ENCODE measurements at regions not wholly inside any gene's neighbourhood (a gene's known extent, or its start where the extent isn't known, plus 50 kb on each side); places are given as distances from the start of the nearest gene placed in this dataset.

- Histone ChIP-seq H3K27me3 (no peaks in the 10 kb centered on the region), H3K4me1 (no peaks in the 10 kb centered on the region), H3K4me3 (no peak overlapping the region), H3K36me3 (no peaks in the 10 kb centered on the region), H3K27ac (no peak overlapping the region), H3K9me3 (no peaks in the 10 kb centered on the region)
- TF ChIP-seq CTCF (IDR thresholded peaks at IDR 0.05), result no peak
- DNase-seq (ENCODE audit: low spot score in 2 of 2), result no peak
- intact Hi-C loops (cut with DNase I), result no loop called here
These were observed 142.6 kb upstream of the OTX2 start for GRCh38 chr14:56952766-56953473.

DNA sequence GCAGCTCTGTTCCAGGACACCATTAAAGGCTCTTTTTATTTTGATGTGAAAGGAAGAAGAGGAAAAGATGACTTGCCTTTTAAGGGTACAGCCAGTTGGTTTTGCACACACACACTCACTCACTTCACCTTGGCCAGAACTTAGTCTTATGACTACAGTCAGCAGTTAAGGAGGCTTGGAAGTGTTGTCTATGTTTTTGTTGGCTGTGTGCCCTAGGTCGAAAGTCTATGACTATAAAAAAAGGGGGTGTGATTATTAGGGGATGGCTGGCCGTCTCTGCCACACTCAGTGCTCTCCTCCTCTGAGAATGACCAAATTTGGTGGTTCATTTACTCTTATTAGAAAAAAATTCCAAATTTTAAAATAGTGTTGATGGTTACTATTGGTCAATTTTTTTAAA, 139.5 kb upstream of the OTX2 start:
- Histone ChIP-seq H3K4me1 (no peaks in the 10 kb centered on the region), H3K36me3 (no peaks in the 10 kb centered on the region), H3K4me3 (no peak overlapping the region), H3K27ac (no peak overlapping the region), H3K27me3 (no peaks in the 10 kb centered on the region), H3K9me3 (no peaks in the 10 kb centered on the region)
- DNase-seq (ENCODE audit: low spot score in 2 of 2), result no peak
- intact Hi-C loops (cut with DNase I), result no loop called here
- no peak for TF ChIP-seq CTCF (IDR thresholded peaks at IDR 0.05)

GRCh38 chr14:56945291-56945690, 135.0 kb upstream of the OTX2 start:
- Histone ChIP-seq H3K4me1 (no peaks in the 10 kb centered on the region), H3K36me3 (no peaks in the 10 kb centered on the region), H3K27me3 (no peaks in the 10 kb centered on the region), H3K9me3 (no peaks in the 10 kb centered on the region), H3K27ac (no peak overlapping the region), H3K4me3 (no peak overlapping the region)
- TF ChIP-seq CTCF (IDR thresholded peaks at IDR 0.05), result no peak
- intact Hi-C loops (cut with DNase I), result no loop called here
- no peak for DNase-seq (ENCODE audit: low spot score in 2 of 2)

- no peak for TF ChIP-seq CTCF (IDR thresholded peaks at IDR 0.05)
- Histone ChIP-seq H3K4me3 (no peak overlapping the region), H3K9me3 (no peaks in the 10 kb centered on the region), H3K36me3 (no peaks in the 10 kb centered on the region), H3K27ac (no peak overlapping the region), H3K27me3 (no peaks in the 10 kb centered on the region), H3K4me1 (no peaks in the 10 kb centered on the region)
- intact Hi-C loops (cut with DNase I), result no loop called here
- no peak for DNase-seq (ENCODE audit: low spot score in 2 of 2)
These were observed 134.1 kb upstream of the OTX2 start for GRCh38 chr14:56944397-56944796.

- no peak for DNase-seq (ENCODE audit: low spot score in 2 of 2)
- Histone ChIP-seq H3K27ac (no peak overlapping the region), H3K36me3 (no peaks in the 10 kb centered on the region), H3K9me3 (no peaks in the 10 kb centered on the region), H3K4me1 (no peaks in the 10 kb centered on the region), H3K4me3 (no peak overlapping the region), H3K27me3 (no peaks in the 10 kb centered on the region)
- no peak for TF ChIP-seq CTCF (IDR thresholded peaks at IDR 0.05)
- intact Hi-C loops (cut with DNase I), result no loop called here
These were observed 123.2 kb upstream of the OTX2 start for GRCh38 chr14:56933446-56933845.
